ENCODE measurements at regions not wholly inside any gene's neighbourhood (a gene's known extent, or its start where the extent isn't known, plus 50 kb on each side); places are given as distances from the start of the nearest gene placed in this dataset.

DNA sequence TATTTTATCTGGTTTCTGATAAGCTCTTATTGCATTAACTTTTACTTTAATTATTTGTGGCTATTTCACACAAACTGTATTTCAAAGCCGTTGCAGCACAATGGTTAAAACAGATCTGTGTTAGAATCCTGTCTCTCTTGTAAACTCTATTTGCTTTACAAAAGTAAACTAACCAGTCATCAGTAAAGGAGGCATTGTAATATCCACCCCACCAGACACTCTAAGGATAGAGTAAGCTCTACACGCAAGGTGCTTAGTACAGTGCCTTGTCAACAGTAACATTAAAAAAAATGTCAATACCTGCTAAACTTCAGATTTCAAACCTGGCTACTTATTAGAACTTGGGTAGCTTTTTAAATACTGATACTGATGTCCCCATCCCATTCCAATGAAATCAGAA lies 228.4 kb downstream of the RCHY1 start:
- no peaks in the 10 kb centered on the region for H3K79me2 ChIP-seq (ENCODE audit: insufficient read depth, low read length)
- no CpG with 5 or more reads among the region's 2 CpGs for WGBS (ENCODE audit: extremely low coverage, insufficient read length, low lambda C conversion rate)
- Mint-ChIP-seq H3K36me3 (ENCODE audit: insufficient read depth in 1 of 3, low read depth in 3 of 3) (no peaks in the 10 kb centered on the region), H3K9me3 (no peaks in the 10 kb centered on the region), H3K27ac (no peak overlapping the region), H3K4me1 (peaks cover 7 to 10% of the 10 kb centered on the region in 2 experiments; a peak in 3 of 4 replicates), H3K27me3 (ENCODE audit: low read depth) (no peaks in the 10 kb centered on the region), H3K4me3 (no peak overlapping the region)
- TF ChIP-seq CTCF (conservative IDR thresholded peaks at IDR 0.05): no peak
- no peak overlapping the region for H3K14ac ChIP-seq (ENCODE audit: insufficient read depth, low read length)
- H3K4me2 ChIP-seq (ENCODE audit: insufficient read depth, insufficient read length, low read length): no peak overlapping the region
- H3K23me2 ChIP-seq (ENCODE audit: insufficient read length, low read depth, low read length, poor library complexity, severe bottlenecking): no peaks in the 10 kb centered on the region
- no peaks in the 10 kb centered on the region for H3K79me1 ChIP-seq (ENCODE audit: insufficient read depth, low read depth, low read length, poor library complexity, severe bottlenecking)
- H4K91ac ChIP-seq (ENCODE audit: insufficient read length, low read depth, low read length): no peak overlapping the region
- no peak overlapping the region for H3K23ac ChIP-seq (ENCODE audit: insufficient read length, low read depth, low read length)
- H2BK5ac ChIP-seq (ENCODE audit: insufficient read length, low read length): no peak overlapping the region
- no peak overlapping the region for H2BK120ac ChIP-seq (ENCODE audit: low read depth, low read length, poor library complexity, severe bottlenecking)
- H4K20me1 ChIP-seq (ENCODE audit: control insufficient read depth, insufficient read depth, insufficient read length): no peaks in the 10 kb centered on the region
- H3K9me3 ChIP-seq (ENCODE audit: control insufficient read depth, low read depth, low read length): no peaks in the 10 kb centered on the region
- no peak overlapping the region for H3T11ph ChIP-seq (ENCODE audit: low read length)
- H2BK12ac ChIP-seq (ENCODE audit: insufficient read length, low read depth, low read length): no peak overlapping the region
- no peak overlapping the region for H3K27ac ChIP-seq (ENCODE audit: insufficient read length, low read depth, low read length)
- H3K27me3 ChIP-seq (ENCODE audit: insufficient read depth, low read length): no peaks in the 10 kb centered on the region
- H2BK15ac ChIP-seq (ENCODE audit: low read depth, low read length): no peak overlapping the region
- no peak overlapping the region for H3K9ac ChIP-seq (ENCODE audit: extremely low read depth, insufficient read length, low read length)
- H4K8ac ChIP-seq (replicated peaks; ENCODE audit: insufficient read length, low read depth, low read length): no peak overlapping the region
- no peaks in the 10 kb centered on the region for H3K4me1 ChIP-seq (ENCODE audit: insufficient read depth, low read length)
- H4K5ac ChIP-seq (ENCODE audit: insufficient read length, low read depth, low read length): no peak overlapping the region
- H2AFZ ChIP-seq (ENCODE audit: low read length): no peak overlapping the region
- H2BK20ac ChIP-seq (ENCODE audit: low read depth, low read length, poor library complexity, severe bottlenecking): no peak overlapping the region
- no peak overlapping the region for H3K18ac ChIP-seq (ENCODE audit: insufficient read length, low read depth, low read length)
- H3K4ac ChIP-seq (ENCODE audit: low read depth, low read length): no peak overlapping the region
- DNase-seq: no peak
- H2AK5ac ChIP-seq (ENCODE audit: insufficient read length, low read length): no peak overlapping the region
- H3K56ac ChIP-seq (ENCODE audit: insufficient read length, low read depth, low read length): no peak overlapping the region

All from H9 (cell line).